GM12878 (cell line): ENCODE measurements at regions not wholly inside any gene's neighbourhood (a gene's known extent, or its start where the extent isn't known, plus 50 kb on each side); places are given as distances from the start of the nearest gene placed in this dataset.

Experiments used
- ATAC-seq: fragments of 200-7000 bp; cut with Tn5 transposase; 3 replicates; pipeline ENCODE4 v1.9.1; 2020; ENCODE audit warnings: mild to moderate bottlenecking, moderate library complexity
- BruUV-seq: library from RNA; stranded (reverse); fragments of 400-500 nt; replicated peaks from 2 replicates; lab custom pipeline; 2021; lab: Mats Ljungman, UMichigan
- CTCF ChIA-PET: fragments of 300-600 bp; sonication (Branson Sonifier 250); formaldehyde crosslinking; extraction: SDS; loops from one replicate; lab custom pipeline; 2021; ENCODE audit warnings: inconsistent platforms; lab: Yijun Ruan, JAX
- POLR2A ChIA-PET: fragments of 350-600 bp; formaldehyde crosslinking; extraction: SDS; loops from one replicate; lab custom pipeline; 2021; ENCODE audit warnings: inconsistent platforms; lab: Charles Lee
- RAD21 ChIA-PET: fragments of 300-600 bp; sonication (Branson Sonifier 250); formaldehyde crosslinking; loops from one replicate; lab custom pipeline; 2023; ENCODE audit warnings: antibody characterized with exemption; ENCODE audit not compliant: unreplicated experiment; lab: Charles Lee
- SMC1A ChIA-PET: fragments of 300-600 bp; sonication (Branson Sonifier 250); formaldehyde crosslinking; loops from one replicate; lab custom pipeline; 2023; ENCODE audit not compliant: unreplicated experiment, uncharacterized antibody; lab: Charles Lee
- DNase-seq: peaks from one replicate; pipeline ENCODE4 v3.0.0-alpha.2; 2011; ENCODE audit warnings: low read depth, low spot score
- FAIRE-seq: peaks from 3 replicates; lab custom pipeline; 2011; peaks lifted over from hg19 to GRCh38; lab: Jason Lieb, UNC
- H2AFZ ChIP-seq: 2 replicates; pipeline ENCODE4 v1.6.0; 2011; ENCODE audit warnings: low read depth, low read length, control low read depth; ENCODE audit not compliant: control insufficient read depth
- H3K27ac ChIP-seq: 2 replicates; pipeline ENCODE4 v1.5.1; 2011; ENCODE audit warnings: control low read depth; ENCODE audit not compliant: control insufficient read depth, insufficient read depth
- H3K27me3 ChIP-seq, 2 experiments: replicated peaks in 1 of 2; 2 replicates each; pipeline versions ENCODE4 v1.6.0 to v1.6.1; 2011; ENCODE audit warnings: low read length in 1 of 2; ENCODE audit not compliant: control insufficient read depth in 2 of 2, insufficient read depth in 2 of 2
- H3K36me3 ChIP-seq, 2 experiments: 2 replicates each; pipeline ENCODE4 v1.5.1; 2011; ENCODE audit warnings: low read length in 1 of 2; ENCODE audit not compliant: control insufficient read depth in 2 of 2, insufficient read depth in 2 of 2
- H3K4me1 ChIP-seq: 2 replicates; pipeline ENCODE4 v1.6.1; 2011; ENCODE audit warnings: mild to moderate bottlenecking, low read length, moderate library complexity, mixed read lengths; ENCODE audit not compliant: control insufficient read depth, insufficient read depth
- H3K4me2 ChIP-seq: 2 replicates; pipeline ENCODE4 v1.6.0; 2011; ENCODE audit warnings: control low read depth; ENCODE audit not compliant: control insufficient read depth, insufficient read depth
- H3K4me3 ChIP-seq: fragments of 200-600 bp; sonication (generic); 2 replicates; pipeline ENCODE4 v1.5.1; 2016
- H3K79me2 ChIP-seq: 2 replicates; pipeline ENCODE4 v1.6.0; 2011; ENCODE audit warnings: low read length; ENCODE audit not compliant: control insufficient read depth, insufficient read depth
- H3K9ac ChIP-seq: 2 replicates; pipeline ENCODE4 v1.8.0; 2011; ENCODE audit warnings: low read length, control low read depth, mixed read lengths; ENCODE audit not compliant: control insufficient read depth, insufficient read depth
- H3K9me3 ChIP-seq: replicated peaks from 3 replicates; pipeline ENCODE4 v1.5.1; 2011; ENCODE audit warnings: mild to moderate bottlenecking, low read length; ENCODE audit not compliant: control insufficient read depth, insufficient read depth
- H4K20me1 ChIP-seq: 2 replicates; pipeline ENCODE4 v1.6.0; 2011; ENCODE audit not compliant: control insufficient read depth, insufficient read depth
- CBX5 ChIP-seq: sonication (generic); IDR thresholded peaks from 2 replicates; pipeline ENCODE4 v1.6.1; 2016; ENCODE audit warnings: low read depth, moderate library complexity, mild to moderate bottlenecking, inconsistent platforms
- HSF1 ChIP-seq: fragments of 150-350 bp; IDR thresholded peaks from 2 replicates; pipeline ENCODE4 v1.6.1; 2014; ENCODE audit warnings: mild to moderate bottlenecking, low read depth, low read length
- JUND ChIP-seq: IDR thresholded peaks from 2 replicates; pipeline ENCODE4 v1.6.1; 2012; ENCODE audit warnings: low read depth, mild to moderate bottlenecking, low read length, improper control_type of control experiment, moderate library complexity
- ZBTB40 ChIP-seq: fragments of 450-650 bp; IDR thresholded peaks from 2 replicates; pipeline ENCODE4 v1.6.1; 2016; ENCODE audit warnings: mild to moderate bottlenecking, moderate library complexity, borderline replicate concordance
- ZNF217 ChIP-seq: fragments of 450-650 bp; IDR thresholded peaks from 2 replicates; pipeline ENCODE4 v1.6.1; 2017; ENCODE audit warnings: antibody characterized with exemption, mild to moderate bottlenecking
- WGBS: methylation state at CpG from one replicate; pipeline ENCODE4 v1.1.6; 2016; ENCODE audit warnings: low lambda C conversion rate; ENCODE audit not compliant: insufficient replicate concordance, insufficient coverage; ENCODE audit errors: missing lambda C conversion rate; 5-methylcytosine and 5-hydroxymethylcytosine counted together
- in situ Hi-C: fragments of 300-500 bp; cut with MboI; formaldehyde crosslinking; loops from 9 replicates; pipeline ENCODE4 v1.14.3; 2018; ENCODE audit warnings: mixed read lengths
- intact Hi-C: fragments of 100-400 bp; cut with micrococcal nuclease; formaldehyde crosslinking; loops from one replicate; pipeline ENCODE4 v1.14.2; 2022; ENCODE audit not compliant: unreplicated experiment

GRCh38 chr5:101080462-101081240, 177.6 kb upstream of the ST8SIA4 start (continued):
- TF ChIP-seq JUND (no peak), HSF1 (no peak), CBX5 (no peak), ZBTB40 (no peak)

GRCh38 chr5:101068298-101068697, 165.2 kb upstream of the ST8SIA4 start:
- no peaks in the 10 kb centered on the region for H3K4me1 ChIP-seq
- TF ChIP-seq ZNF217 = no peak
- TF ChIP-seq, all 136 proteins: peak for 0
- Histone ChIP-seq H2AFZ (no peak overlapping the region), H3K4me3 (no peak overlapping the region), H3K27ac (no peak overlapping the region), H4K20me1 (no peaks in the 10 kb centered on the region), H3K9ac (no peak overlapping the region), H3K79me2 (no peaks in the 10 kb centered on the region), H3K9me3 (no peaks in the 10 kb centered on the region), H3K36me3 (no peaks in the 10 kb centered on the region), H3K27me3 (no peaks in the 10 kb centered on the region), H3K4me2 (no peak overlapping the region)
- in situ Hi-C loops = no loop called here
- ChIA-PET POLR2A (no interaction called here), SMC1A (no interaction called here), CTCF (interaction anchor here (0.8 kb wide), 1 partner anchor 323 kb away, joined by 3 read pairs; no protein-coding TSS in a partner anchor), RAD21 (no interaction called here)
- ATAC-seq = no peak
- FAIRE-seq = no peak
- DNase-seq = no peak
- 37% methylated on average over 1 of the region's 1 CpG for WGBS
- no TSS peak for BruUV-seq
- intact Hi-C loops = no loop called here
